Brain microvascular endothelial cell (primary cell): ENCODE measurements at regions not wholly inside any gene's neighbourhood (a gene's known extent, or its start where the extent isn't known, plus 50 kb on each side); places are given as distances from the start of the nearest gene placed in this dataset.

Experiments
- DNase-seq: peaks from one replicate; pipeline ENCODE4 v3.0.0-alpha.2; 2020
- H3K27ac ChIP-seq: fragments of 250-450 bp; sonication (Bioruptor Pico); 2 replicates; pipeline ENCODE4 v1.5.1; 2020; ENCODE audit warnings: mild to moderate bottlenecking, moderate library complexity
- H3K27me3 ChIP-seq: fragments of 250-450 bp; sonication (Bioruptor Pico); replicated peaks from 2 replicates; pipeline ENCODE4 v1.5.1; 2020; ENCODE audit warnings: mild to moderate bottlenecking
- H3K36me3 ChIP-seq: fragments of 250-450 bp; sonication (Bioruptor Pico); replicated peaks from 2 replicates; pipeline ENCODE4 v1.5.1; 2020; ENCODE audit warnings: mild to moderate bottlenecking
- H3K4me3 ChIP-seq: 2 replicates; pipeline ENCODE4 v1.5.1; 2011; ENCODE audit warnings: low read depth, mild to moderate bottlenecking, control low read depth, low read length, moderate library complexity
- in situ Hi-C: cut with HindIII; loops from 2 replicates; pipeline ENCODE4 v1.10.0; 2017; ENCODE audit warnings: low sequenced_read_pairs, low pct_ligation_motif_present
- TF ChIP-seq, protein P1 (sequence below): IDR thresholded peaks from 2 replicates; pipeline ENCODE4 v1.5.1; 2011; ENCODE audit warnings: low read depth, mild to moderate bottlenecking, moderate library complexity, low read length, control low read depth, inconsistent platforms; ENCODE audit errors: missing control alignments

DNA sequence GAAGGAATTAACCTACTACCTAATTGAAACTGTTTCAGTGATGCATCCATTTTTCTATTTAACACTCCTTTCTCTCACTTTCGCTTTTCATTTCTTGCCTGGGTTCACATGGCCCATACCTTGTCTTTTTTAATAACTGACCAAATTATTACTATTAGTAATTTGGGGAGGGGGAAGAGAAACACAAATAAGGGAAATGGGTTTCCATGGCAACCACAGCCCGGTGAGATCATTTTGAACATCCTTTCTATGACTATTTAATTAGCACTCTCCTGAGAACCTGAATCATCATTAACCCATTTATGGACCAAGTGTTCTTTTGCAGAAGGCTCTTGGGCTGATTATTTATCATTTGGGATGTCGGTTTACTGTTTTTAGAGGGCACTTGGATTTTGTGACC is 628.2 kb upstream of the SALL1 start:
- DNase-seq: no peak
- Histone ChIP-seq H3K36me3 (no peaks in the 10 kb centered on the region), H3K27me3 (no peaks in the 10 kb centered on the region), H3K4me3 (no peak overlapping the region), H3K27ac (no peak overlapping the region)
- in situ Hi-C loops: no loop called here
- TF ChIP-seq, protein P1, sequence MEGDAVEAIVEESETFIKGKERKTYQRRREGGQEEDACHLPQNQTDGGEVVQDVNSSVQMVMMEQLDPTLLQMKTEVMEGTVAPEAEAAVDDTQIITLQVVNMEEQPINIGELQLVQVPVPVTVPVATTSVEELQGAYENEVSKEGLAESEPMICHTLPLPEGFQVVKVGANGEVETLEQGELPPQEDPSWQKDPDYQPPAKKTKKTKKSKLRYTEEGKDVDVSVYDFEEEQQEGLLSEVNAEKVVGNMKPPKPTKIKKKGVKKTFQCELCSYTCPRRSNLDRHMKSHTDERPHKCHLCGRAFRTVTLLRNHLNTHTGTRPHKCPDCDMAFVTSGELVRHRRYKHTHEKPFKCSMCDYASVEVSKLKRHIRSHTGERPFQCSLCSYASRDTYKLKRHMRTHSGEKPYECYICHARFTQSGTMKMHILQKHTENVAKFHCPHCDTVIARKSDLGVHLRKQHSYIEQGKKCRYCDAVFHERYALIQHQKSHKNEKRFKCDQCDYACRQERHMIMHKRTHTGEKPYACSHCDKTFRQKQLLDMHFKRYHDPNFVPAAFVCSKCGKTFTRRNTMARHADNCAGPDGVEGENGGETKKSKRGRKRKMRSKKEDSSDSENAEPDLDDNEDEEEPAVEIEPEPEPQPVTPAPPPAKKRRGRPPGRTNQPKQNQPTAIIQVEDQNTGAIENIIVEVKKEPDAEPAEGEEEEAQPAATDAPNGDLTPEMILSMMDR: no peak

DNA sequence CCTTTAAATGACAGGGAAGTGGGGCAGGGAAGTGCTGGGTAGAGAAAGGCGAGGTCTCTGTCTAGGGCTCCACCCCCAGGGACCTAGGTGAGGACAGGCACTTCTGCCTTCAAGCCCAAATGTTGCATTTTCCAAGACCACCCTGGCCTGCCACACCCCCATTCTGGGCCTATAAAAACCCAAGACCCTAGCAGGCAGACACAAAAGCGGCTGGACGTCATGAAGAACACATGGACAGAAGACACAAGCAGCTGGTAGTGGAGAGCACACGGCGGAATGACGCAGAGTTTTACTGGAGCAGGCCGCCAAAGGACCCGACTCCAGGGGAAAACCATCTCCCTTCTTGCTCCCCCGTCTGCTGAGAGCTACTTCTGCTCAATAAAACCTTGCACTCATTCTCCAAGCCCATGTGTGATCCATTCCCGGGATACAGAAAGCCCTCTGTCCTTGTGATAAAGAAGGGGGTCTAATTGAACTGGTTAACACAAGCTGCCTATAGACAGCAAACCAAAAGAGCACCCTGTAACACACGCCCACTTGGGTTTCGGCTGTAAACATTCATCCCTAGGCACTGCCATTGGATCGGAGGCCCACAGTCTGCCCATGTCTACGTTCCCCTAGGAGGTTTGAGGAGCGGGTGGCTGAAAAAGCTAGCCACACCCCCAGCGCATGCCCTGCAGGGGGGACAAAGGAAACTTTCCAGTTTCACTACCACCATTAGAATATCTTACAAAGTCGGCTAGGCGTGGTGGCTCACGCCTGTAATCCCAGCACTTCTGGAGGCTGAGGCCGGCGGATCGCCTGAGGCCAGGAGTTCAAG is 622.2 kb upstream of the SALL1 start:
- Histone ChIP-seq H3K27me3 (no peaks in the 10 kb centered on the region), H3K27ac (no peak overlapping the region), H3K4me3 (no peak overlapping the region), H3K36me3 (no peaks in the 10 kb centered on the region)
- no peak for DNase-seq
- TF ChIP-seq, protein P1: no peak
- in situ Hi-C loops: loop anchor here (25.0 kb wide), 1 partner anchor 486 kb away; no protein-coding TSS in a partner anchor

DNA sequence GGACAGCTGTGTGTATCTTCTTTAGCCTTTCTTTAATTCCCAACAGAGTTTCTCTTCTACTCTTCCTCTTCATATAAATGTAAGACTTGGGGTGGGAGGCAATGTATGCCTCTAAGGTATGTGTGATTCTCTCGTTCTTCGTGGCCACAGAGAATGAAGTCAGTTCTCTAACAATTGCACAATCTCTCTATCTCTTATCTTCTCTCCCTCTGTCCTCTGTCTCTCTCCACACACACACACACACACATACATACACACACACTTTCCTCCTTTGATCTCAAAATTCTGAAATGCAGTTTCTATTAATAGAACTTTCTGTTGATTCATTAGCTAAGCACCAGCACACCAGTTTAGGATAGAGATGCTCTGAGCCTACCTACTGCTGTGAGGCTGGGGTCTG is 615.7 kb upstream of the SALL1 start:
- Histone ChIP-seq H3K36me3 (no peaks in the 10 kb centered on the region), H3K27ac (no peak overlapping the region), H3K4me3 (no peak overlapping the region), H3K27me3 (no peaks in the 10 kb centered on the region)
- DNase-seq: no peak
- TF ChIP-seq, protein P1: no peak
- in situ Hi-C loops: loop anchor here (25.0 kb wide), 1 partner anchor 479 kb away; no protein-coding TSS in a partner anchor

DNA sequence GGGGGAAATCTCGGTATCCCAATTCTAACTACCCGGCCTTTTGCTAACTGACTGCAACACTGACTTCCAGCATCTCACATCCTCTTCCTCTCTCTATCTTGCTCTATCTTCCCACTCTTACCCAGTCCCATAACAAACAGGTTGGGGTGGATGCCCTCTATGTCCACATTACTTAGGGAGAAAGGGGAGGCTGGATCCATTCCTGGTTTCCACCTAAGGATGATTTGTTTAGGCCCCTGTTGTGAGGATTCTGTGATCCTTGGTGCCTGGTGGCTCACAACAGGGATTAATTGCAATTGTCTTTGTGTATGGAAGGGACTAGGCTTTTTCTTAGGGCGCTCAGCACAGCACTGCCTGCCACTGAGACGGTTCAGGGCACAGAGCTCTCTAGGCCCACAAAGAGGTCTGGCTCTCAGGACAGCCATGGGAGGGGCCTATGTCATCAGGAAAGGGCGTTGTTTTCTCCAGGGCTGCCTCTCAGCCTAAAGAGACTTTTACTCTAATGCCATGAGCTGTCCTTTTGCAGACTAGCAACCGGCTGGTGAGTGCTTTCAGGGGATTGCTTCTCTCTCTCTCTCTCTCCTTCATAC is 612.1 kb upstream of the SALL1 start:
- Histone ChIP-seq H3K4me3 (no peak overlapping the region), H3K27ac (no peak overlapping the region), H3K36me3 (no peaks in the 10 kb centered on the region), H3K27me3 (no peaks in the 10 kb centered on the region)
- in situ Hi-C loops: loop anchor here (25.0 kb wide), 1 partner anchor 476 kb away; no protein-coding TSS in a partner anchor
- TF ChIP-seq, protein P1: no peak
- no peak for DNase-seq

DNA sequence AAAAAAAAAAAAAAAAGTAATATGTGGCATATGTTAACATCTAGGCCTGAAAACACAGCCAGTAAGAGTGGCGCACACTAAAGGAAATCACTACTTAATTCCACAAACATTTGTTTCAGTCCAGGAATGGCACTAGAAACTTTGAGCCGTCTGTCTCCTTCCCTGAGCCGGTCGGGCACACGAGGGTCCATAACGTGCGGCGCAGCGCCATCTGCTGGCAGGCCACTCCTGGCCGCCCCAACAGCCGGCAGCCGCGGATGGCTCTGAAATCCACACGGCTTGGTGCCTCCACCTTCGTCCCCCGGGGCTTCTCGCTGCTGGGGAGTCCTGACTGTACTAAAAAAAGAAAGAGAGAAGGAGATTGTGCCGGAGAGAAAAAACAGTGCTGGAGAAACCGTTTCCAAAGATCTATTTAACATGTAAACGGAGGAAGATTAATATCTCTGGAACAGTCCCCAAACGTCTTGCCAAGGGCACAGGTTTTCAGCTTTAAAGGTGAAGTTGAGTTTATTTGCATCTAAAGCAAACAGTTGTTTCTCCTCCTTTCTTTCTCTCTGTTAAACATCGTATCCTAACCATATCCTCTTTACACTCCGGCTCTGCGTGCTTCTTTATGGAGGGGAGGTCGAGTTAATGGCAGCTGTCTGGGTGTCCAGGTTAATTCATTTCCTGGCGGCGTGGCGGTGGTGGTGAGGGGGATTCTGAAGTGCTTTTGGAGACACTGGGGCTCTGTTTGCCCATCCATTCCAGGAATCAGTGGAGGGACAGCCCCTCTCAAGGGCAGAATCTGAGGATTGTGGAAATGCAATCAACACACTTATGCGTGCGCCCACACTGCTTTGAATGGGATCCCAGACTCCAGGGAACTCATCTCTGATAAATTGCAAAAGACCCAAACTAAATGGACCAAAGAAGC is 611.3 kb upstream of the SALL1 start:
- in situ Hi-C loops: loop anchor here (25.0 kb wide), 1 partner anchor 475 kb away; no protein-coding TSS in a partner anchor
- no peak overlapping the region for H3K4me3 ChIP-seq
- H3K27me3 ChIP-seq: no peaks in the 10 kb centered on the region
- no peak overlapping the region for H3K27ac ChIP-seq
- H3K36me3 ChIP-seq: no peaks in the 10 kb centered on the region
- DNase-seq: peak; percentile 43
- TF ChIP-seq, protein P1: peak; percentile 94
